Duodenal mucosa (tissue), 2 donors: ENCODE measurements at regions not wholly inside any gene's neighbourhood (a gene's known extent, or its start where the extent isn't known, plus 50 kb on each side); places are given as distances from the start of the nearest gene placed in this dataset.
"Not testable (repeated sequence)": the region's sequence is repeated elsewhere in the genome, so short reads cannot be mapped to it uniquely, and the experiment has no call there.

ENCODE experiments used
- H3K27ac ChIP-seq: one replicate; pipeline ENCODE4 v1.7.0; 2013; ENCODE audit warnings: low read depth, low read length
- H3K27me3 ChIP-seq, 2 donors: one replicate each; pipeline ENCODE4 v1.7.0; 2013; ENCODE audit warnings: low read length in 2 of 2, control low read depth in 1 of 2; ENCODE audit not compliant: insufficient read depth in 2 of 2, control insufficient read depth in 1 of 2
- H3K36me3 ChIP-seq, 2 donors: one replicate each; pipeline ENCODE4 v1.7.0; 2013; ENCODE audit warnings: low read length in 2 of 2, control low read depth in 1 of 2; ENCODE audit not compliant: insufficient read depth in 2 of 2, control insufficient read depth in 1 of 2
- H3K4me1 ChIP-seq, 2 donors: one replicate each; pipeline ENCODE4 v1.7.0; 2013; ENCODE audit warnings: low read length in 2 of 2, control low read depth in 1 of 2; ENCODE audit not compliant: insufficient read depth in 2 of 2, control insufficient read depth in 1 of 2
- H3K4me3 ChIP-seq, 2 donors: one replicate each; pipeline ENCODE4 v1.7.0; 2013; ENCODE audit warnings: low read length in 2 of 2, low read depth in 1 of 2
- H3K9ac ChIP-seq, 2 donors: one replicate each; pipeline ENCODE4 v1.7.0; 2013; ENCODE audit warnings: low read length in 2 of 2, low read depth in 1 of 2
- H3K9me3 ChIP-seq, 2 donors: one replicate each; pipeline ENCODE4 v1.7.0; 2013; ENCODE audit warnings: low read length in 2 of 2, control low read depth in 1 of 2; ENCODE audit not compliant: control insufficient read depth in 1 of 2

DNA sequence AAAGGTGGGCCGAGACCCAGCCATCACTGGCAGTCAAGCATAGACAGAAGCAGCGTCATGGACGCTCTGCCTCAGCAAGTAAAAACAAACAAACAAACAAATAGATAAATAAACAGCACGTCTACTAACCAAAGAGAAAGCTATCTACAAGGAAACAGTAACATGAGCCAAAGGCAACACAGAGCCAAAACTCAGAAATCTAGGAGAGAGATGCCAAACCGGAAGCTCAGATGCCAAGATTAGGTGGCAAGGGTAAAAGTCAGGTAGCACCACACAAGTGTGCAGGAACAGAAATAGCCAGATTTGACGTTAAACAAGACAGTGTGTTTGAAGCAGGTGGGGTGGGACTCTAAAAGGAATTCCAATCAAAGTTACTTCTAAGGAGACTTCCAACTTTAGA, 448.3 kb upstream of the NFIA start:
- no peaks in the 10 kb centered on the region for H3K4me1 ChIP-seq
- no peak overlapping the region for H3K27ac ChIP-seq
- H3K4me3 ChIP-seq = no peak overlapping the region
- H3K36me3 ChIP-seq = no peaks in the 10 kb centered on the region
- no peaks in the 10 kb centered on the region for H3K27me3 ChIP-seq
- H3K9ac ChIP-seq = no peak overlapping the region
- H3K9me3 ChIP-seq = no peaks in the 10 kb centered on the region

DNA sequence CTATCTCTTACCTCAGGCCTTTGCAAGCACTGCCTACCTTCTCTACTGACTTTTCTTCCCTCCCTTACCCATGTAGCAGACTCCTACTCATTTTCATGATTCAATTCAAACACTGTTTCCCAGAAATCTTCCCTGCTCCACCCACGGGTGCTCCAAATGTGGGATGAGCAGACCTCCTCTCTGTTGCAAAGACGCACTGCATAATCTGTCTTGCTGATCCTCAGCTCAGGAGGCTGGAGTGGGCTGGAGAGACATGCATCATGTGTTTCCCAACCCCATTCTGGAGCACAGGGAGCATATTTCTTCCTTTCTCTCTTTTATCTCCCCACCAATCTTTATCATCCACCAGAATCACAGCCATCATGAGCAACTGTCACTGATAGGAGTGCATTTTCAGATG, 459.9 kb upstream of the NFIA start:
- peaks cover 0 to 3% of the 10 kb centered on the region in 2 donors for H3K27me3 ChIP-seq
- no peaks in the 10 kb centered on the region for H3K4me1 ChIP-seq
- no peak overlapping the region for H3K9ac ChIP-seq
- H3K36me3 ChIP-seq = no peaks in the 10 kb centered on the region
- no peak overlapping the region for H3K4me3 ChIP-seq
- H3K27ac ChIP-seq = no peak overlapping the region
- H3K9me3 ChIP-seq = no peaks in the 10 kb centered on the region

DNA sequence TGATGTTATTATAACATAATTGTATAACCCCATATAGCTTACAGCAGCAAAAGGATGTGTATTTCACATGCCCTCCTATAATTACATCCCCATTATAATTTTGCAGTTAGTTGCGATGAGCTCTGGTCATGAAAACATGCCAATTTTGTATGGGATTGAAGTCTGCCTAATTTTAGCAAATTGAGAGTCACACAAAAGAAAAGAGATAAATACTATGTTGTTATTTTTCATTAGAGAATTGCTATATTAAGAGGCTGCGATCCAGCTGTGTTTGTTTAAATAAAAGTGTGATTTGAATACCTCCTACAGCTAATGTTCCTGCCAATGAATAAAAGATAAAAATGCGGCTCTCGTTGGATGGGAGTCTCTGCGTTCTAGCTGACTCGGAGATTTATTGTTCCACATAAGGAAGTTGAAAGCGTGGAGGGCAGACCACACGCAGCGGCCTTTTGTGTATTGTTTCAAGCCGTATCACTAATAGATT, 461.0 kb upstream of the NFIA start:
- Histone ChIP-seq H3K36me3 (no peaks in the 10 kb centered on the region), H3K9me3 (no peaks in the 10 kb centered on the region), H3K9ac (no peak overlapping the region), H3K27ac (no peak overlapping the region), H3K4me3 (no peak overlapping the region), H3K27me3 (peaks cover 0 to 3% of the 10 kb centered on the region in 2 donors), H3K4me1 (no peaks in the 10 kb centered on the region)

DNA sequence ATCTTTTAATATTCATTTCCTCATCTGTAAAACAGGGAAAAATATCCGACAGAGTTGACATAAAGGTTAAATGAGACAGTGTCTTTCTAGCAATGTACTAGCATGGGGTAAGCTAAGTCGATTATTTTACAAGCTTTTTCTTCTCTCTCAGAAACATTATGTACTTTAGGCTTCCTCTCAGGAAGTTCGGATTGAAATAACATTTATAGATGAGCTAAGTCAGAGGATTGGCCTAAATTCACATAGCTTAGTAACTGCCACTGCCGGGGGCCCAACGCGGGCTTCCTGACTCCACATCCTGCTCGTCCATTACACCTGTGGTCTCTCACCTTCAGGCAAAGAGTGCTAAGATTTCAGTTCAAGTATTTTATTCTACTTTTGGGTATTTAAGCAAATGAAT, 462.3 kb upstream of the NFIA start:
- no peak overlapping the region for H3K4me3 ChIP-seq
- H3K4me1 ChIP-seq = no peaks in the 10 kb centered on the region
- H3K9me3 ChIP-seq = no peaks in the 10 kb centered on the region
- no peak overlapping the region for H3K9ac ChIP-seq
- H3K36me3 ChIP-seq = no peaks in the 10 kb centered on the region
- H3K27me3 ChIP-seq = peaks cover 0 to 3% of the 10 kb centered on the region in 2 donors
- H3K27ac ChIP-seq = no peak overlapping the region

DNA sequence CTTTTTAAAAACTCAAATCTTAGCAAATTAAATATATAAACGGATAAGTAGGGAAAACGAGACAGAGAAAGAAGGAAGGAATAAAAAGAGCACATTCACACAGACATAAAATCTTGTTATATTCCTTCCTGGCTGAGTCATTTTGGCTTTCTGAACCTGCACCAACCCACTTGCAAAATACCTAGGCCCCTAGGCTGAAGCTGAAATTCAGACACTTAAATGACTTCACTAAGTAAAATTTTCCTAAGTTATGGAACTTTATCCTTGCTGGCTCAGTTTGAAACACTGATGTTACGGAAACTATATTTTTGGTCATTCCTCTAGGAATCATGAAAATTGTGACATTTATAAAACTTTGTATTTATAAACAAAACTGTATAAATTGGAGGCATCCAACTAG, 462.8 kb upstream of the NFIA start:
- Histone ChIP-seq H3K27ac (no peak overlapping the region), H3K4me3 (no peak overlapping the region), H3K36me3 (no peaks in the 10 kb centered on the region), H3K27me3 (peaks cover 0 to 3% of the 10 kb centered on the region in 2 donors), H3K9me3 (no peaks in the 10 kb centered on the region), H3K4me1 (no peaks in the 10 kb centered on the region), H3K9ac (no peak overlapping the region)

DNA sequence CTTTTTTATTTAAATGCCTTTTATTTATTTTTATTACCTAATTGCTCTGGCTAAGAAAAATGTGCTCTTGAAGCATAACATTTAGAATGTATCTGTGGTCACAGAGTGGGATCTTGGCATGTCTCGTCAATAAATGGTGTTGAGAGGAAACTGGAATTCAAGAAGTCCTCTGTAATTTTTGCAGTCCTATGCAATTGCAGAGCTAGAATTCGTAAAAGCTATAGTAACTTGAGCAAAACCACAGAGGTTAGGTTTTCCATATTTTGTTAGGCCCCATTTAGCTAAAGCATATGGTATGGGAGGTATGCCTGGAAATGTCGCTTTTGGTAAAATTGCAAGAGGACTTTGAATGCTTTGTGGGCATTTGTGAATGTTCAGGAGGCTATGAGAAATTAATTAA, 466.7 kb upstream of the NFIA start:
- Histone ChIP-seq H3K9me3 (no peaks in the 10 kb centered on the region), H3K4me1 (no peaks in the 10 kb centered on the region), H3K27me3 (no peaks in the 10 kb centered on the region), H3K9ac (no peak overlapping the region), H3K36me3 (no peaks in the 10 kb centered on the region), H3K27ac (no peak overlapping the region), H3K4me3 (no peak overlapping the region)

DNA sequence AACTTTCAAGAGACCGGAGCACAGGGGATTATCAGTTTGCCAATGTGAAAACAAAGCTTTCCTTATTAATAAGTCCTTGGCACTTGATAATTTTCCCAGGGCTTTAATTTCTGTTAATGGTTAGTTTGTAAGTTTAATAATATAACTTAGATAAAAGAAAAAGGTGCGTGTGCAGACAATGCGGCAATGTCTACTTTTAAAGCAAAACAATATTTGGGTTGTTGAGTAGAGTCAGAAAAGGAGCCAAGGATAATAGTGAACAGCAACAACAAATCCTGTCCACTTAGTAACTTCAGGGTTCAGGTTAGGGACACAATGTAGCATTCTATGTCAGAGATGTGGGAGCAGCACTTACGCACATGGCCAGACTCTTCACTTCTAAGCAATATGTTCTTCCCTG, 469.6 kb upstream of the NFIA start:
- Histone ChIP-seq H3K4me3 (no peak overlapping the region), H3K4me1 (no peaks in the 10 kb centered on the region), H3K27me3 (no peaks in the 10 kb centered on the region), H3K36me3 (no peaks in the 10 kb centered on the region), H3K9me3 (no peaks in the 10 kb centered on the region), H3K27ac (no peak overlapping the region), H3K9ac (no peak overlapping the region)

DNA sequence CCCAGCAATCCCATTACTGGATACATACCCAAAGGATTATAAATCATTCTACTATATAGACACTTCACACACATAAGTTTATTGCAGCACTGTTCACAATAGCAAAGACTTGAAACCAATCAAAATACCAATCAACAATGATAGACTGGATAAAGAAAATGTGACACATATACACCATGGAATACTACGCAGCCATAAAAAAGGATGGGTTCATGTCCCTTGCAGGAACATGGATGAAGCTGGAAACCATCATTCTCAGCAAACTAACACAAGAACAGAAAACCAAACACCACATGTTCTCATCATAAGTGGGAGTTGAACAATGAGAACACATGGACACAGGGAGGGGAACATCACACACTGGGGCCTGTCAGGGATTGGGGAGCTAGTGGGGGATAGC, 475.4 kb upstream of the NFIA start:
- H3K4me3 ChIP-seq, H3K4me1 ChIP-seq, H3K27ac ChIP-seq, H3K27me3 ChIP-seq, H3K36me3 ChIP-seq, H3K9ac ChIP-seq, H3K9me3 ChIP-seq: not testable (repeated sequence)

DNA sequence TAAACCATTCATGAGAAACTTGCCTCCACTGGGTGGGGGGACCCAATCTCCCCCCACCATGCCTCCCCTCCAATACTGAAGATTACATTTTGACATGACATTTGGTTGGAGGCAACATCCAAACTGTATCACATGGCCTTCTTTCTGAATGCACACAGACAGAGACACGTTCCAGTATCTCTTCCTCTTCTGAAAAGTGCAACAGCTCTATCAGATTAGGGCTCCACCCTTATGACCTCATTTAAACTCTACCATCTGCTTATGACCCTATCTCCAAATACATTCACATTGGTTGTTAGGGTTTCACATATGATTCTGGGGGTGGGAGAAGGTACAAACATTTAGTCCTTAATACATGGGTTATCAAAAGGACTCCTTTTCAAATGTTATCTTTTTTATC, 481.8 kb upstream of the NFIA start:
- Histone ChIP-seq H3K9ac (no peak overlapping the region), H3K4me3 (no peak overlapping the region), H3K9me3 (no peaks in the 10 kb centered on the region), H3K4me1 (no peaks in the 10 kb centered on the region), H3K27ac (no peak overlapping the region), H3K27me3 (no peaks in the 10 kb centered on the region), H3K36me3 (no peaks in the 10 kb centered on the region)

DNA sequence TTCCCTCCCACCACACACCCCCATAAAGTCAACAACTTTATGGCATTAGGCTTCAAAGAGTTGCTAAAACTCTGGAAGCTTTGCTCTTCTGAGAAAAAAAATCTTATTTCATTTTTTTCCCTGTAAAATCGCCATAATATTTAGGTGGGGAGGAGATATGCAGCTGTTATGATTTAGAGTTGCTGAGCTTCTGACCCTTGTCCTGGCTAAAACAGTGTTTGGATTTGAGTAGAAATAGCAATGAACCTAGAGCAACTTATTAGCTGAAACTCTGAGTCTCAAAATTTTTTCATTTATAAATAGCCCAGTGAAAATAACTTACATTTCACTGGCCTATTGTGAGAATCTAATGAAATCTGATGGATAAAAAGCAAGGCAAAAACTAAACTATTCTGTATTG, 482.8 kb upstream of the NFIA start:
- Histone ChIP-seq H3K27ac (no peak overlapping the region), H3K4me3 (no peak overlapping the region), H3K9ac (no peak overlapping the region), H3K27me3 (no peaks in the 10 kb centered on the region), H3K4me1 (no peaks in the 10 kb centered on the region), H3K36me3 (no peaks in the 10 kb centered on the region), H3K9me3 (no peaks in the 10 kb centered on the region)
